IPS-NIHi7 (cell line): ENCODE measurements at regions not wholly inside any gene's neighbourhood (a gene's known extent, or its start where the extent isn't known, plus 50 kb on each side); places are given as distances from the start of the nearest gene placed in this dataset.
A peak's percentile ranks its signal among the peaks of the same experiment; 100 is the strongest.
"Not testable (repeated sequence)": the region's sequence is repeated elsewhere in the genome, so short reads cannot be mapped to it uniquely, and the experiment has no call there.

Experiments
- DNase-seq: peaks from one replicate; pipeline ENCODE4 v3.0.0; 2012; ENCODE audit warnings: mixed read lengths; ENCODE audit errors: extremely low spot score

- no peak for DNase-seq
These were observed 143.3 kb upstream of the AGTR1 start for GRCh38 chr3:148554367-148554766.

GRCh38 chr3:148556664-148557063 is 141.0 kb upstream of the AGTR1 start:
- DNase-seq: no peak

GRCh38 chr3:148577579-148577978 is 120.1 kb upstream of the AGTR1 start:
- not testable (repeated sequence) for DNase-seq

- DNase-seq: no peak
These were observed 115.6 kb upstream of the AGTR1 start for GRCh38 chr3:148582126-148582525.

- no peak for DNase-seq
These were observed 113.9 kb upstream of the AGTR1 start for GRCh38 chr3:148583793-148584192.

GRCh38 chr3:148584438-148584837 is 113.3 kb upstream of the AGTR1 start:
- no peak for DNase-seq

- no peak for DNase-seq
These were observed 111.9 kb upstream of the AGTR1 start for GRCh38 chr3:148585671-148586379.

- DNase-seq: no peak
These were observed 109.4 kb upstream of the AGTR1 start for GRCh38 chr3:148588291-148588690.

- DNase-seq: no peak
These were observed 106.2 kb upstream of the AGTR1 start for GRCh38 chr3:148591525-148591924.

GRCh38 chr3:148598619-148599018 is 99.1 kb upstream of the AGTR1 start:
- DNase-seq: no peak

GRCh38 chr3:148599481-148599880 is 98.2 kb upstream of the AGTR1 start:
- DNase-seq: no peak

- DNase-seq: no peak
These were observed 97.3 kb upstream of the AGTR1 start for GRCh38 chr3:148600440-148600839.

- DNase-seq: no peak
These were observed 96.6 kb upstream of the AGTR1 start for GRCh38 chr3:148600902-148601765.

GRCh38 chr3:148601766-148602685 is 95.7 kb upstream of the AGTR1 start:
- DNase-seq: no peak

- no peak for DNase-seq
These were observed 93.2 kb upstream of the AGTR1 start for GRCh38 chr3:148604270-148605085.

- no peak for DNase-seq
These were observed 92.2 kb upstream of the AGTR1 start for GRCh38 chr3:148605521-148605920.

- DNase-seq: peak; percentile 12
These were observed 90.7 kb upstream of the AGTR1 start for GRCh38 chr3:148606979-148607378.

GRCh38 chr3:148607491-148607890 is 90.2 kb upstream of the AGTR1 start:
- no peak for DNase-seq

GRCh38 chr3:148612278-148612677 is 85.4 kb upstream of the AGTR1 start:
- no peak for DNase-seq

GRCh38 chr3:148615382-148615781 is 82.3 kb upstream of the AGTR1 start:
- no peak for DNase-seq

GRCh38 chr3:148625095-148625736 is 72.5 kb upstream of the AGTR1 start:
- no peak for DNase-seq
